ENCODE measurements at regions not wholly inside any gene's neighbourhood (a gene's known extent, or its start where the extent isn't known, plus 50 kb on each side); places are given as distances from the start of the nearest gene placed in this dataset.

DNA sequence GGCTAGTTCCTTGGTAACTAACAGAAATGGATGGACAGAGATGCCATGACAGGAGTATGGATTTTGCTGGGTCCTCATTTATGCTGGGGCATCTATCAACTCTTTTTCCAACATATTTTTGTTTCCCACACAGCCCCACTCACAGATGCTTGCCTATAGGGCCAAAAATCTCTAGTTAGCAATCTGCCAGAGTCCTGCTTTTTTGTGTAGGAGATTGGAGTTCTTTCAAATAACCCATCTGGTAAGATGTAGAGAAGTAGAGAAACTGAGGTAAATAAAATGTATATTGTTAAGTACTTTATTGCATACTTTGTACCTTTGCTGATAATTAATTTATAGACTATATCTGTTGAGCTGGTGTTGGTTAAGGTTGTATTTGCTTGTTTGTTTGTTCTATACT is 456.5 kb upstream of the GOLIM4 start:
- no peaks in the 10 kb centered on the region for H3K79me2 ChIP-seq (ENCODE audit: insufficient read depth)
- H3K9me3 ChIP-seq = no peaks in the 10 kb centered on the region
- no peaks in the 10 kb centered on the region for H3K9me2 ChIP-seq
- TF ChIP-seq, protein P1, sequence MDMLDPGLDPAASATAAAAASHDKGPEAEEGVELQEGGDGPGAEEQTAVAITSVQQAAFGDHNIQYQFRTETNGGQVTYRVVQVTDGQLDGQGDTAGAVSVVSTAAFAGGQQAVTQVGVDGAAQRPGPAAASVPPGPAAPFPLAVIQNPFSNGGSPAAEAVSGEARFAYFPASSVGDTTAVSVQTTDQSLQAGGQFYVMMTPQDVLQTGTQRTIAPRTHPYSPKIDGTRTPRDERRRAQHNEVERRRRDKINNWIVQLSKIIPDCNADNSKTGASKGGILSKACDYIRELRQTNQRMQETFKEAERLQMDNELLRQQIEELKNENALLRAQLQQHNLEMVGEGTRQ (IDR thresholded peaks at IDR 0.05; ENCODE audit: borderline replicate concordance, low read depth, low read length) = no peak
- TF ChIP-seq TEAD4 (IDR thresholded peaks at IDR 0.05; ENCODE audit: borderline replicate concordance, insufficient read depth) = no peak
- no peak for TF ChIP-seq SMC3 (IDR thresholded peaks at IDR 0.05; ENCODE audit: low read depth, low read length)
- TF ChIP-seq SIN3A (IDR thresholded peaks at IDR 0.05; ENCODE audit: borderline replicate concordance, low read depth, low read length) = no peak
- TF ChIP-seq, protein P2, sequence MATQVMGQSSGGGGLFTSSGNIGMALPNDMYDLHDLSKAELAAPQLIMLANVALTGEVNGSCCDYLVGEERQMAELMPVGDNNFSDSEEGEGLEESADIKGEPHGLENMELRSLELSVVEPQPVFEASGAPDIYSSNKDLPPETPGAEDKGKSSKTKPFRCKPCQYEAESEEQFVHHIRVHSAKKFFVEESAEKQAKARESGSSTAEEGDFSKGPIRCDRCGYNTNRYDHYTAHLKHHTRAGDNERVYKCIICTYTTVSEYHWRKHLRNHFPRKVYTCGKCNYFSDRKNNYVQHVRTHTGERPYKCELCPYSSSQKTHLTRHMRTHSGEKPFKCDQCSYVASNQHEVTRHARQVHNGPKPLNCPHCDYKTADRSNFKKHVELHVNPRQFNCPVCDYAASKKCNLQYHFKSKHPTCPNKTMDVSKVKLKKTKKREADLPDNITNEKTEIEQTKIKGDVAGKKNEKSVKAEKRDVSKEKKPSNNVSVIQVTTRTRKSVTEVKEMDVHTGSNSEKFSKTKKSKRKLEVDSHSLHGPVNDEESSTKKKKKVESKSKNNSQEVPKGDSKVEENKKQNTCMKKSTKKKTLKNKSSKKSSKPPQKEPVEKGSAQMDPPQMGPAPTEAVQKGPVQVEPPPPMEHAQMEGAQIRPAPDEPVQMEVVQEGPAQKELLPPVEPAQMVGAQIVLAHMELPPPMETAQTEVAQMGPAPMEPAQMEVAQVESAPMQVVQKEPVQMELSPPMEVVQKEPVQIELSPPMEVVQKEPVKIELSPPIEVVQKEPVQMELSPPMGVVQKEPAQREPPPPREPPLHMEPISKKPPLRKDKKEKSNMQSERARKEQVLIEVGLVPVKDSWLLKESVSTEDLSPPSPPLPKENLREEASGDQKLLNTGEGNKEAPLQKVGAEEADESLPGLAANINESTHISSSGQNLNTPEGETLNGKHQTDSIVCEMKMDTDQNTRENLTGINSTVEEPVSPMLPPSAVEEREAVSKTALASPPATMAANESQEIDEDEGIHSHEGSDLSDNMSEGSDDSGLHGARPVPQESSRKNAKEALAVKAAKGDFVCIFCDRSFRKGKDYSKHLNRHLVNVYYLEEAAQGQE (IDR thresholded peaks at IDR 0.05; ENCODE audit: low read depth, low read length) = no peak
- TF ChIP-seq YY1 (IDR thresholded peaks at IDR 0.05; ENCODE audit: low read depth) = no peak
- TF ChIP-seq NFIC (IDR thresholded peaks at IDR 0.05; ENCODE audit: borderline replicate concordance) = no peak
- TF ChIP-seq ELF1 (IDR thresholded peaks at IDR 0.05) = no peak
- TF ChIP-seq RXRA (IDR thresholded peaks at IDR 0.05; ENCODE audit: borderline replicate concordance, low read depth) = no peak
- TF ChIP-seq FOXM1 (IDR thresholded peaks at IDR 0.05; ENCODE audit: low read depth) = no peak
- TF ChIP-seq POLR2AphosphoS5 (IDR thresholded peaks at IDR 0.05; ENCODE audit: low read depth, low read length) = no peak
- TF ChIP-seq, protein P3, sequence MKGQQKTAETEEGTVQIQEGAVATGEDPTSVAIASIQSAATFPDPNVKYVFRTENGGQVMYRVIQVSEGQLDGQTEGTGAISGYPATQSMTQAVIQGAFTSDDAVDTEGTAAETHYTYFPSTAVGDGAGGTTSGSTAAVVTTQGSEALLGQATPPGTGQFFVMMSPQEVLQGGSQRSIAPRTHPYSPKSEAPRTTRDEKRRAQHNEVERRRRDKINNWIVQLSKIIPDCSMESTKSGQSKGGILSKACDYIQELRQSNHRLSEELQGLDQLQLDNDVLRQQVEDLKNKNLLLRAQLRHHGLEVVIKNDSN (IDR thresholded peaks at IDR 0.05; ENCODE audit: borderline replicate concordance, low read depth) = no peak
- no peak for TF ChIP-seq MXI1 (IDR thresholded peaks at IDR 0.05; ENCODE audit: low read depth, low read length)
- no peak for TF ChIP-seq GATA2 (CRISPR knock-in tag; IDR thresholded peaks at IDR 0.05)
- TF ChIP-seq TCF12 (IDR thresholded peaks at IDR 0.05) = no peak
- POLR2A ChIA-PET = no interaction called here
- no peak overlapping the region for H3K4me3 ChIP-seq (ENCODE audit: low read depth in 2 of 2, low read length in 1 of 2)
- no peak overlapping the region for H3K9ac ChIP-seq
- H2AFZ ChIP-seq (ENCODE audit: low read depth) = no peak overlapping the region
- H3K27ac ChIP-seq (ENCODE audit: low read depth in 2 of 2, low read length in 1 of 2) = no peak overlapping the region
- no peaks in the 10 kb centered on the region for H3K27me3 ChIP-seq (ENCODE audit: insufficient read depth)
- DNase-seq = no peak
- CTCF ChIA-PET = interaction anchor here (1.5 kb wide), 1 partner anchor 32 kb away, joined by 3 read pairs; no protein-coding TSS in a partner anchor
- H3K36me3 ChIP-seq (replicated peaks in 1 of 2; ENCODE audit: control insufficient read depth in 1 of 2, insufficient read depth in 2 of 2, low read length in 1 of 2) = no peaks in the 10 kb centered on the region
- H3K4me2 ChIP-seq = no peak overlapping the region
- H3F3A ChIP-seq (replicated peaks; ENCODE audit: insufficient read depth) = no peaks in the 10 kb centered on the region
- H3K4me1 ChIP-seq (ENCODE audit: control insufficient read depth in 1 of 2, insufficient read depth in 2 of 2, low read depth in 1 of 2, low read length in 1 of 2) = peaks cover 0 to 2% of the 10 kb centered on the region in 2 experiments; a peak in 2 of 4 replicates
- H4K20me1 ChIP-seq (ENCODE audit: insufficient read depth) = no peaks in the 10 kb centered on the region

Data from SK-N-SH (cell line).